Body of pancreas (tissue), 4 donors: ENCODE measurements at regions not wholly inside any gene's neighbourhood (a gene's known extent, or its start where the extent isn't known, plus 50 kb on each side); places are given as distances from the start of the nearest gene placed in this dataset.

Experiments
- ATAC-seq: fragments of 150-250 bp; one replicate; pipeline ENCODE4 v1.9.1; 2016
- DNase-seq, 4 donors: peaks; one replicate each; pipeline ENCODE4 v3.0.0-alpha.2; 2019
- H3K27ac ChIP-seq, 4 donors: fragments of 200-600 bp; sonication (generic); 1 replicate in 3 of 4; 2 replicates in 1 of 4; pipeline versions ENCODE4 v1.5.1 to v1.6.1; 2016 to 2019; ENCODE audit warnings: mild to moderate bottlenecking in 1 of 4, mixed read lengths in 1 of 4, moderate library complexity in 1 of 4
- H3K27me3 ChIP-seq, 2 donors: fragments of 200-600 bp; sonication (generic); one replicate each; pipeline ENCODE4 v1.6.0; 2016; ENCODE audit warnings: mild to moderate bottlenecking in 1 of 2
- H3K36me3 ChIP-seq, 2 donors: fragments of 200-600 bp; sonication (generic); replicated peaks in 1 of 2; 2 replicates each; pipeline ENCODE4 v1.5.1; 2016; ENCODE audit warnings: low read depth in 2 of 2; ENCODE audit not compliant: insufficient read depth in 1 of 2
- H3K4me1 ChIP-seq: fragments of 200-600 bp; sonication (generic); one replicate; pipeline ENCODE4 v1.6.0; 2016
- H3K4me3 ChIP-seq, 2 donors: fragments of 200-600 bp; sonication (generic); 1 replicate in 1 of 2; 2 replicates in 1 of 2; pipeline ENCODE4 v1.5.1; 2016 to 2019
- H3K9me3 ChIP-seq, 3 donors: fragments of 200-600 bp; sonication (generic); 1 replicate in 2 of 3; 2 replicates in 1 of 3; pipeline ENCODE4 v1.5.1; 2016
- CTCF ChIP-seq, 7 experiments: fragments of 450-650 bp in 4 of 7; fragments of 200-600 bp in 3 of 7; sonication (generic) in 3 of 7; IDR thresholded peaks; one replicate each; pipeline ENCODE4 v1.5.1; 2016 to 2019; ENCODE audit warnings: antibody characterized with exemption in 7 of 7
- POLR2A ChIP-seq, 3 donors: fragments of 450-650 bp; IDR thresholded peaks; one replicate each; pipeline ENCODE4 v1.6.1; 2016; ENCODE audit warnings: antibody characterized with exemption in 3 of 3, mild to moderate bottlenecking in 2 of 3
- WGBS, 2 donors: methylation state at CpG; one replicate each; pipeline ENCODE4 v1.1.5; 2017; 5-methylcytosine and 5-hydroxymethylcytosine counted together
- intact Hi-C: fragments of 100-400 bp; cut with DNase I; formaldehyde crosslinking; loops from one replicate; pipeline ENCODE4 v1.15.1; 2023

GRCh38 chr13:84999252-84999651, 800.0 kb downstream of the SLITRK6 start:
- no peaks in the 10 kb centered on the region for H3K4me1 ChIP-seq
- H3K4me3 ChIP-seq = no peak overlapping the region
- no peak for TF ChIP-seq CTCF (IDR thresholded peaks at IDR 0.05)
- no peak for TF ChIP-seq POLR2A (IDR thresholded peaks at IDR 0.05)
- H3K27me3 ChIP-seq = no peaks in the 10 kb centered on the region
- no peak for ATAC-seq
- WGBS, 2 donors = 64 to 77% methylated on average over 1 of the region's 1 CpG
- intact Hi-C loops = no loop called here
- H3K36me3 ChIP-seq = no peaks in the 10 kb centered on the region
- no peak for DNase-seq
- no peaks in the 10 kb centered on the region for H3K9me3 ChIP-seq
- H3K27ac ChIP-seq = no peak overlapping the region

GRCh38 chr13:84998681-84999080, 800.5 kb downstream of the SLITRK6 start:
- no peak for DNase-seq
- Histone ChIP-seq H3K4me3 (no peak overlapping the region), H3K9me3 (no peaks in the 10 kb centered on the region), H3K27ac (no peak overlapping the region), H3K27me3 (no peaks in the 10 kb centered on the region), H3K4me1 (no peaks in the 10 kb centered on the region), H3K36me3 (no peaks in the 10 kb centered on the region)
- ATAC-seq = no peak
- TF ChIP-seq CTCF (IDR thresholded peaks at IDR 0.05) (no peak), POLR2A (IDR thresholded peaks at IDR 0.05) (no peak)
- intact Hi-C loops = no loop called here

GRCh38 chr13:84997858-84998257, 801.4 kb downstream of the SLITRK6 start:
- Histone ChIP-seq H3K4me3 (no peak overlapping the region), H3K36me3 (no peaks in the 10 kb centered on the region), H3K27ac (no peak overlapping the region), H3K4me1 (no peaks in the 10 kb centered on the region), H3K9me3 (no peaks in the 10 kb centered on the region), H3K27me3 (no peaks in the 10 kb centered on the region)
- 46 to 56% methylated on average over 1 of the region's 1 CpG for WGBS, 2 donors
- TF ChIP-seq POLR2A (IDR thresholded peaks at IDR 0.05) (no peak), CTCF (IDR thresholded peaks at IDR 0.05) (no peak)
- DNase-seq (no peak), ATAC-seq (no peak)
- intact Hi-C loops = no loop called here

- Histone ChIP-seq H3K4me3 (no peak overlapping the region), H3K27ac (no peak overlapping the region), H3K27me3 (no peaks in the 10 kb centered on the region), H3K9me3 (no peaks in the 10 kb centered on the region), H3K36me3 (no peaks in the 10 kb centered on the region), H3K4me1 (no peaks in the 10 kb centered on the region)
- intact Hi-C loops = no loop called here
- TF ChIP-seq CTCF (IDR thresholded peaks at IDR 0.05) (no peak), POLR2A (IDR thresholded peaks at IDR 0.05) (no peak)
- DNase-seq (no peak), ATAC-seq (peak; percentile 66)
These were observed 804.6 kb downstream of the SLITRK6 start for GRCh38 chr13:84994582-84994981.

- Histone ChIP-seq H3K9me3 (no peaks in the 10 kb centered on the region), H3K27me3 (no peaks in the 10 kb centered on the region), H3K4me3 (no peak overlapping the region), H3K27ac (no peak overlapping the region), H3K36me3 (no peaks in the 10 kb centered on the region), H3K4me1 (no peaks in the 10 kb centered on the region)
- ATAC-seq (no peak), DNase-seq (no peak)
- intact Hi-C loops = no loop called here
- TF ChIP-seq POLR2A (IDR thresholded peaks at IDR 0.05) = no peak
- no peak for TF ChIP-seq CTCF (IDR thresholded peaks at IDR 0.05)
- 50 to 73% methylated on average over 2 of the region's 2 CpGs for WGBS, 2 donors
These were observed 813.4 kb downstream of the SLITRK6 start for GRCh38 chr13:84985860-84986259.
